GM12874 (cell line): ENCODE measurements at regions not wholly inside any gene's neighbourhood (a gene's known extent, or its start where the extent isn't known, plus 50 kb on each side); places are given as distances from the start of the nearest gene placed in this dataset.

ENCODE experiments used
- CTCF ChIP-seq: IDR thresholded peaks from 2 replicates; pipeline ENCODE4 v1.5.1; 2011; ENCODE audit warnings: low read depth, mild to moderate bottlenecking, control low read depth, low read length, moderate library complexity; ENCODE audit not compliant: insufficient read depth

- no peak for TF ChIP-seq CTCF
Measured at GRCh38 chr9:75642522-75642921, 248.0 kb upstream of the PCSK5 start.

DNA sequence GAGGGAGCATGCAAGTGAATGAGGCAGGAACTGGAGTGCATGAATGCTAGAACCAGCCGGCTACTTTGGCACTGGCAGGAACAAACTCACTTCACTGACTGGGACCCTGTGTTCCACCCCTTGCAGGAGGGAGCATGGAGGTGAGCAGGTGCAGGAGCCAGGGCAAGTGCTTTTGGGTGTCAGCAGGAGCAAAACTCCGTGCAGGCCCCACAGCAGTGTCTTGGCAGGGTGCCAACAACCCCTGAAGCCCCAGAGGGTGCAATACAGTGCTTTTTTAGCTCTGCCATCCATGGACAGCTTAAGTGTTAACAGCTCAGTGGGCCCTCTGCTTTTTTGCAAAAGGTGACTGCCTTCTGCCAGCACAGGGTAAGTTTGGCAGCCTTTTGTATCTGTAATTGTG is 245.8 kb upstream of the PCSK5 start:
- TF ChIP-seq CTCF, result no peak

DNA sequence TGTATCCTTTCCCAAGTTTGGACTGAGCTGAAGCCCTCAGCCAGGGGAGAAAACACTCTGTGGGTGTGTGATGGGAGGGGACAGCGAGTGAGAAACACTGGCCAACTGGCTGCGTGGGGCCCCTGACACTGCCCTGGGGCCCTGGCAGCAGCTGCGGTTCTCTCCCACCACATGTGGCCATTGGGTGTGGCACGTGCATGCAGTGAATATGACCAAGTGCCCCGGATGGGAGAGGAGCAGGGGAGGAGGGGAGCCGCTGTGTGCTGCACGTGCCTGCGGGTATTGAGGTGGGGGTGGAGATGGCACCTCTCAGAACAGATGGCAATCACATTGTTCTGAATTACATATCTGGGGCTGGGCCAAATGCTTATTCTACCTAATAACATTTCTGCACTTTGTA is 242.4 kb upstream of the PCSK5 start:
- TF ChIP-seq CTCF, result no peak

GRCh38 chr9:75649060-75649459 is 241.4 kb upstream of the PCSK5 start:
- TF ChIP-seq CTCF, result no peak

- TF ChIP-seq CTCF, result no peak
Measured at GRCh38 chr9:75651709-75652108, 238.8 kb upstream of the PCSK5 start.

DNA sequence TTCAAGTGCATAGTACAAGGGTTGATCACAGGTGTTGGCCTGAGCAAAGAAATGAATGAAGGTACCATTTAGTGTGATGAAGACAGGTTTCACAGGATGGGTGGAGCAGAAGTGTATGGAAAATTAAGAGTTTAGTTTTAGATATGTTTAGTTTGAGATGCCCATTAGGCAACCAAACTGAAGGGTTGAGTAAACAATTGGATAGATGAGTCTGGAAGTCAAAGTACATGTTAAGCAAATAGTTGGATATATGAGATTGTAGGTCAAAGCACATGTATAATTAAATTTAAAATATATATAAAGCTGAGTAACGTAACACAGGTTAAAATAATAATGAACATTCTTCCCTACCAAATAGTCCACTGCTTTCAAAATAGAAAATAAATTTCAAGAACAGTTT is 237.1 kb upstream of the PCSK5 start:
- no peak for TF ChIP-seq CTCF

GRCh38 chr9:75653750-75654149 is 236.7 kb upstream of the PCSK5 start:
- TF ChIP-seq CTCF, result no peak

- TF ChIP-seq CTCF, result no peak
Measured at GRCh38 chr9:75657015-75657414, 233.5 kb upstream of the PCSK5 start.
